ENCODE measurements at regions not wholly inside any gene's neighbourhood (a gene's known extent, or its start where the extent isn't known, plus 50 kb on each side); places are given as distances from the start of the nearest gene placed in this dataset.

GRCh38 chr6:170156448-170157375, 134.2 kb downstream of the DLL1 start:
- TF ChIP-seq CTCF (IDR thresholded peaks at IDR 0.05; ENCODE audit: extremely low read depth, low read depth, low read length) = no peak
- Histone ChIP-seq H4K20me1 (ENCODE audit: insufficient read depth, low read length) (no peaks in the 10 kb centered on the region), H3K27me3 (ENCODE audit: insufficient read depth, low read length) (no peaks in the 10 kb centered on the region), H3K79me2 (ENCODE audit: insufficient read depth, low read length) (no peaks in the 10 kb centered on the region), H3K4me2 (ENCODE audit: insufficient read depth, low read length) (no peak overlapping the region), H2AFZ (ENCODE audit: low read length) (no peak overlapping the region), H3K36me3 (ENCODE audit: insufficient read depth, low read length) (no peaks in the 10 kb centered on the region), H3K4me3 (ENCODE audit: insufficient read depth, low read length) (no peak overlapping the region), H3K27ac (ENCODE audit: low read depth, low read length) (no peak overlapping the region), H3K4me1 (ENCODE audit: insufficient read depth, low read length) (no peaks in the 10 kb centered on the region), H3K9me3 (ENCODE audit: low read depth, low read length) (no peaks in the 10 kb centered on the region)
- peak; percentile 80 for DNase-seq (ENCODE audit: insufficient read length, low spot score, missing footprints)

GRCh38 chr6:170155464-170156196, 135.2 kb downstream of the DLL1 start:
- Histone ChIP-seq H3K36me3 (ENCODE audit: insufficient read depth, low read length) (no peaks in the 10 kb centered on the region), H3K4me3 (ENCODE audit: insufficient read depth, low read length) (no peak overlapping the region), H3K4me2 (ENCODE audit: insufficient read depth, low read length) (no peak overlapping the region), H3K9me3 (ENCODE audit: low read depth, low read length) (no peaks in the 10 kb centered on the region), H2AFZ (ENCODE audit: low read length) (no peak overlapping the region), H3K4me1 (ENCODE audit: insufficient read depth, low read length) (no peaks in the 10 kb centered on the region), H3K79me2 (ENCODE audit: insufficient read depth, low read length) (no peaks in the 10 kb centered on the region), H4K20me1 (ENCODE audit: insufficient read depth, low read length) (no peaks in the 10 kb centered on the region), H3K27me3 (ENCODE audit: insufficient read depth, low read length) (peaks cover 3% of the 10 kb centered on the region), H3K27ac (ENCODE audit: low read depth, low read length) (no peak overlapping the region)
- no peak for DNase-seq (ENCODE audit: insufficient read length, low spot score, missing footprints)
- no peak for TF ChIP-seq CTCF (IDR thresholded peaks at IDR 0.05; ENCODE audit: extremely low read depth, low read depth, low read length)

GRCh38 chr6:170153436-170154319, 137.2 kb downstream of the DLL1 start:
- Histone ChIP-seq H3K4me1 (ENCODE audit: insufficient read depth, low read length) (no peaks in the 10 kb centered on the region), H3K27ac (ENCODE audit: low read depth, low read length) (no peak overlapping the region), H3K4me3 (ENCODE audit: insufficient read depth, low read length) (no peak overlapping the region), H3K27me3 (ENCODE audit: insufficient read depth, low read length) (peaks cover 5% of the 10 kb centered on the region), H3K79me2 (ENCODE audit: insufficient read depth, low read length) (no peaks in the 10 kb centered on the region), H4K20me1 (ENCODE audit: insufficient read depth, low read length) (no peaks in the 10 kb centered on the region), H3K36me3 (ENCODE audit: insufficient read depth, low read length) (no peaks in the 10 kb centered on the region), H2AFZ (ENCODE audit: low read length) (no peak overlapping the region), H3K9me3 (ENCODE audit: low read depth, low read length) (no peaks in the 10 kb centered on the region), H3K4me2 (ENCODE audit: insufficient read depth, low read length) (no peak overlapping the region)
- no peak for TF ChIP-seq CTCF (IDR thresholded peaks at IDR 0.05; ENCODE audit: extremely low read depth, low read depth, low read length)
- DNase-seq (ENCODE audit: insufficient read length, low spot score, missing footprints) = no peak

Measured in osteoblast (primary cell).